A673 (cell line): ENCODE measurements at regions not wholly inside any gene's neighbourhood (a gene's known extent, or its start where the extent isn't known, plus 50 kb on each side); places are given as distances from the start of the nearest gene placed in this dataset.

Source experiments
- EZH2 ChIP-seq: fragments of 200-600 bp; sonication (generic); IDR thresholded peaks from 2 replicates; pipeline ENCODE4 v1.6.1; 2017; ENCODE audit warnings: borderline replicate concordance, low read depth, mild to moderate bottlenecking, mixed read lengths, antibody characterized with exemption, low read length; ENCODE audit not compliant: poor library complexity, severe bottlenecking
- TF ChIP-seq, protein P1 (sequence below): fragments of 300-800, 200-600 bp; sonication (generic); conservative IDR thresholded peaks from 2 replicates; pipeline ENCODE4 v1.5.1; 2017; ENCODE audit warnings: low read depth, mild to moderate bottlenecking, antibody characterized with exemption, low read length, moderate library complexity, mixed read lengths

- TF ChIP-seq, protein P1, sequence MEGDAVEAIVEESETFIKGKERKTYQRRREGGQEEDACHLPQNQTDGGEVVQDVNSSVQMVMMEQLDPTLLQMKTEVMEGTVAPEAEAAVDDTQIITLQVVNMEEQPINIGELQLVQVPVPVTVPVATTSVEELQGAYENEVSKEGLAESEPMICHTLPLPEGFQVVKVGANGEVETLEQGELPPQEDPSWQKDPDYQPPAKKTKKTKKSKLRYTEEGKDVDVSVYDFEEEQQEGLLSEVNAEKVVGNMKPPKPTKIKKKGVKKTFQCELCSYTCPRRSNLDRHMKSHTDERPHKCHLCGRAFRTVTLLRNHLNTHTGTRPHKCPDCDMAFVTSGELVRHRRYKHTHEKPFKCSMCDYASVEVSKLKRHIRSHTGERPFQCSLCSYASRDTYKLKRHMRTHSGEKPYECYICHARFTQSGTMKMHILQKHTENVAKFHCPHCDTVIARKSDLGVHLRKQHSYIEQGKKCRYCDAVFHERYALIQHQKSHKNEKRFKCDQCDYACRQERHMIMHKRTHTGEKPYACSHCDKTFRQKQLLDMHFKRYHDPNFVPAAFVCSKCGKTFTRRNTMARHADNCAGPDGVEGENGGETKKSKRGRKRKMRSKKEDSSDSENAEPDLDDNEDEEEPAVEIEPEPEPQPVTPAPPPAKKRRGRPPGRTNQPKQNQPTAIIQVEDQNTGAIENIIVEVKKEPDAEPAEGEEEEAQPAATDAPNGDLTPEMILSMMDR, result no peak
- no peak for TF ChIP-seq EZH2
Observed at GRCh38 chr10:58898854-58899573, 277.4 kb upstream of the PHYHIPL start.
